AG04449 (cell line): ENCODE measurements at regions not wholly inside any gene's neighbourhood (a gene's known extent, or its start where the extent isn't known, plus 50 kb on each side); places are given as distances from the start of the nearest gene placed in this dataset.

Experiments
- CTCF ChIA-PET: fragments of 350-600 bp; formaldehyde crosslinking; extraction: SDS; loops from one replicate; lab custom pipeline; 2021; ENCODE audit warnings: antibody characterized with exemption; lab: Yijun Ruan, JAX
- POLR2A ChIA-PET: fragments of 400-600, 350-600 bp; formaldehyde crosslinking; extraction: SDS; loops from one replicate; lab custom pipeline; 2020; ENCODE audit warnings: antibody characterized with exemption, inconsistent platforms; lab: Yijun Ruan, JAX
- DNase-seq: peaks from one replicate; pipeline ENCODE4 v3.0.0-alpha.2; 2010; ENCODE audit warnings: low read depth, low spot score
- H3K4me3 ChIP-seq: 2 replicates; pipeline ENCODE4 v1.5.1; 2011; ENCODE audit warnings: low read depth, mild to moderate bottlenecking, control low read depth, low read length
- CTCF ChIP-seq: IDR thresholded peaks from one replicate; pipeline ENCODE4 v1.5.1; 2011; ENCODE audit warnings: mild to moderate bottlenecking, moderate library complexity, low read length, control low read depth, inconsistent platforms; ENCODE audit not compliant: insufficient read depth; ENCODE audit errors: missing control alignments

GRCh38 chr12:83954956-83955601 is 957.5 kb downstream of the SLC6A15 start:
- ChIA-PET POLR2A (no interaction called here), CTCF (interaction anchor here (0.7 kb wide), 1 partner anchor 129 kb away, joined by 3 read pairs; no protein-coding TSS in a partner anchor)
- no peak for DNase-seq
- H3K4me3 ChIP-seq: no peak overlapping the region
- TF ChIP-seq CTCF: peak; percentile 11

GRCh38 chr12:83954071-83954789 is 958.4 kb downstream of the SLC6A15 start:
- CTCF ChIA-PET: no interaction called here
- no peak for TF ChIP-seq CTCF
- DNase-seq: no peak
- POLR2A ChIA-PET: no interaction called here
- no peak overlapping the region for H3K4me3 ChIP-seq

DNA sequence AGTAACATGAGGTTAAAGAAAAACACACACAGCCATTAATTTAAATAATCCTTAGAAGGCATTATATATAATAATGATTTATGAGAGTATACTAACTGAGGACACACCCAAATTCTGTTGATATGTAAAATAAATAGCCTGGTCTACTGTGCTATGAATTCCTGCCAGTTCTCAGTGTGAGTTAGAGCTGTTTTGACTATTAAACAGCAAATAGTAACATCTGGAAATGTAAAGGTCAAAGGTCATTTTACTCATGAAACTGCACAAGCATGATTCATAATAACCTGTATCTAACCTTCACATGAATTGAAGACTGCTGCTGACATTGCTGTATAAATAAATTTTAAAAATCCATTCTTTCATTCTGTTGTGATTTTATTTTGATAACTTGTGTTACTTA is 966.7 kb downstream of the SLC6A15 start:
- ChIA-PET CTCF (no interaction called here), POLR2A (no interaction called here)
- DNase-seq: no peak
- no peak for TF ChIP-seq CTCF
- no peak overlapping the region for H3K4me3 ChIP-seq

DNA sequence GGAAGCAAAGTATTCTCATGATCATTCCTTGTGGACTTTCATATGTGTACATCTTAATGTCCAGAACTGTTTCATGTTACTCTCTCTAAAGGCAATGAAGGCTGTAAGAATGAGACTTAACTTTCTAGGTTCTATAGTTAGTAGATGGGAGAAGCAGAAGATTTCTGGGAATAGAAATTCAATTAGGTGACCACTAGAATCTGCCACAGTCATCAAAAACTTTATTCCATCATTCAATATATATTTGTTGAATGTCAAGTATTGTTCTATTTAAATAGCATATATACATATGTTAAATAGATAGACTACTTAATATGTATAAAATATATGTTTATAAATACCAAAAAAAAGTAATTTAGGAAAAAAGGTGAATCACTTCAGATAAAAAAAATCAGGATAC is 972.9 kb downstream of the SLC6A15 start:
- TF ChIP-seq CTCF: no peak
- no peak overlapping the region for H3K4me3 ChIP-seq
- DNase-seq: no peak
- CTCF ChIA-PET: no interaction called here
- POLR2A ChIA-PET: no interaction called here

DNA sequence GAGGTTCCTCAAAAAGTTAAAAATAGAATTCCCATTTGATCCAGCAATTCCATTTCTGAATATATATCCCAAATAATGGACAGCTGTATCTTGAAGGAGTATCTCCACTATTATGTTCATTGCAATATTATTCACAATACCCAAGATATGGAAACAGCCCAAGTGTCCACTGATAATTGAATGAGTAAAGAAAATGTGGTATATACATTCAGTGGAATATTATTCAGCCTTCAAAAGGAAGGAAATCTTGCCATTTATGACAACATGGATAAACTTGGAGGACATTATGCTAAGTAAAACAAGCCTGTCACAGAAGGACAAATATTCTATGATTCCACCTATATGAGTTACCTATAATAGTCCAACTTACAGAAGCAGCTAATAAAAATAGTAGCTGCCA is 979.0 kb downstream of the SLC6A15 start:
- no peak overlapping the region for H3K4me3 ChIP-seq
- POLR2A ChIA-PET: no interaction called here
- no peak for TF ChIP-seq CTCF
- DNase-seq: no peak
- CTCF ChIA-PET: no interaction called here

GRCh38 chr12:83932011-83932410 is 980.6 kb downstream of the SLC6A15 start:
- POLR2A ChIA-PET: no interaction called here

More at GRCh38 chr12:83932011-83932410, 980.6 kb downstream of the SLC6A15 start:
- H3K4me3 ChIP-seq: no peak overlapping the region
- no peak for DNase-seq
- CTCF ChIA-PET: no interaction called here
- TF ChIP-seq CTCF: no peak
